Prostate gland (tissue), 2 donors: ENCODE measurements at regions not wholly inside any gene's neighbourhood (a gene's known extent, or its start where the extent isn't known, plus 50 kb on each side); places are given as distances from the start of the nearest gene placed in this dataset.

Experiments
- POLR2AphosphoS5 ChIP-seq: sonication (generic); formaldehyde crosslinking; IDR thresholded peaks from one replicate; pipeline ENCODE4 v1.6.1; 2017; ENCODE audit warnings: antibody characterized with exemption
- TF ChIP-seq, protein P1 (sequence below), 4 experiments: fragments of 200-600 bp in 2 of 4; fragments of 450-650 bp in 2 of 4; sonication (generic) in 2 of 4; IDR thresholded peaks; 1 replicate in 3 of 4; 2 replicates in 1 of 4; pipeline ENCODE4 v1.5.1; 2016 to 2019; ENCODE audit warnings: antibody characterized with exemption in 4 of 4, mild to moderate bottlenecking in 2 of 4, moderate library complexity in 2 of 4

DNA sequence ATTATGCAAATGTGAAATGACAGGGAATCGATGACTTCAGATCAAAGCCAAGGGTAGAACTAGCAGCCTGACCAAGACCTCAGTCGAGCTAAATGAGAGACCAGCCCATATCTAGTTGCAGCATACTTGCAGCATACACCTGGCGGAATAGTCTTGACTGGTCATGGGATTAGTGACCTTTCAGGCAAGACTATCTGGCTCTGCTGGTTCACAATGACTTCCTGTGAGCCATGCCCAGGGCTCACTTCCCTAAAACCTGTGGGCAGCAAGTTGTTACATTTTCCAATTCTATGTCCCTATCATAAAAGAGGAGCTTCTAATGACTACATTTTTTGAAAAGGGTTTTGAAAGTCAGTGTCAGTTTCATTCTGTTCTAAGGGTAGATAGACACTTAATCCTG lies 1624.9 kb upstream of the CELF4 start:
- TF ChIP-seq, protein P1, sequence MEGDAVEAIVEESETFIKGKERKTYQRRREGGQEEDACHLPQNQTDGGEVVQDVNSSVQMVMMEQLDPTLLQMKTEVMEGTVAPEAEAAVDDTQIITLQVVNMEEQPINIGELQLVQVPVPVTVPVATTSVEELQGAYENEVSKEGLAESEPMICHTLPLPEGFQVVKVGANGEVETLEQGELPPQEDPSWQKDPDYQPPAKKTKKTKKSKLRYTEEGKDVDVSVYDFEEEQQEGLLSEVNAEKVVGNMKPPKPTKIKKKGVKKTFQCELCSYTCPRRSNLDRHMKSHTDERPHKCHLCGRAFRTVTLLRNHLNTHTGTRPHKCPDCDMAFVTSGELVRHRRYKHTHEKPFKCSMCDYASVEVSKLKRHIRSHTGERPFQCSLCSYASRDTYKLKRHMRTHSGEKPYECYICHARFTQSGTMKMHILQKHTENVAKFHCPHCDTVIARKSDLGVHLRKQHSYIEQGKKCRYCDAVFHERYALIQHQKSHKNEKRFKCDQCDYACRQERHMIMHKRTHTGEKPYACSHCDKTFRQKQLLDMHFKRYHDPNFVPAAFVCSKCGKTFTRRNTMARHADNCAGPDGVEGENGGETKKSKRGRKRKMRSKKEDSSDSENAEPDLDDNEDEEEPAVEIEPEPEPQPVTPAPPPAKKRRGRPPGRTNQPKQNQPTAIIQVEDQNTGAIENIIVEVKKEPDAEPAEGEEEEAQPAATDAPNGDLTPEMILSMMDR (IDR thresholded peaks at IDR 0.05) = no peak
- no peak for TF ChIP-seq POLR2AphosphoS5
